ENCODE measurements at regions not wholly inside any gene's neighbourhood (a gene's known extent, or its start where the extent isn't known, plus 50 kb on each side); places are given as distances from the start of the nearest gene placed in this dataset.

DNA sequence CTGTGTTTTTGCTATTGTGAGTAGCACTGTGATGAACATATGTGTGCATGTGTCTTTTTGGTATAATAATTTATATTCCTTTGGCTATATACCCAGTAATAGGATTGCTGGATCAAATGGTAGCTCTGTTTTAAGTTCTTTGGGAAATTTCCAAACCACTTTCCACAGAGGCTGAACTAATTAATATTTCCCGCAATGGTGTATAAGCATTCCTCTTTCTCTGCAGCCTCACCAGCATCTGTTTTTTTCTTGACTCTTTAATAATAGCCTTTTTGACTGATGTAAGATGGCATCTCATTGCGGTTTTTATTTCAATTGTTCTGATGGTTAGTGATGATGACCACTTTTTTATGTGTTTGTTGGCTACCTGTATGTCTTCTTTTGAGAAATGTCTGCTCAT, 247.7 kb upstream of the NDST3 start:
- no peaks in the 10 kb centered on the region for H3K9me3 ChIP-seq
- no peaks in the 10 kb centered on the region for H3K4me1 ChIP-seq
- no peak for TF ChIP-seq SMC3 (IDR thresholded peaks at IDR 0.05)
- TF ChIP-seq FOSL2 (IDR thresholded peaks at IDR 0.05), result no peak
- TF ChIP-seq FOSL2 (CRISPR knock-in tag; IDR thresholded peaks at IDR 0.05), result no peak
- TF ChIP-seq RARB (CRISPR knock-in tag; IDR thresholded peaks at IDR 0.05), result no peak
- TF ChIP-seq PHF8 (IDR thresholded peaks at IDR 0.05; ENCODE audit: borderline replicate concordance, low read depth), result no peak
- no peak for TF ChIP-seq EHMT2 (IDR thresholded peaks at IDR 0.05; ENCODE audit: low read depth)
- TF ChIP-seq NR3C1 (IDR thresholded peaks at IDR 0.05), result no peak
- TF ChIP-seq ZC3H11A (IDR thresholded peaks at IDR 0.05), result no peak
- TF ChIP-seq, protein P1, sequence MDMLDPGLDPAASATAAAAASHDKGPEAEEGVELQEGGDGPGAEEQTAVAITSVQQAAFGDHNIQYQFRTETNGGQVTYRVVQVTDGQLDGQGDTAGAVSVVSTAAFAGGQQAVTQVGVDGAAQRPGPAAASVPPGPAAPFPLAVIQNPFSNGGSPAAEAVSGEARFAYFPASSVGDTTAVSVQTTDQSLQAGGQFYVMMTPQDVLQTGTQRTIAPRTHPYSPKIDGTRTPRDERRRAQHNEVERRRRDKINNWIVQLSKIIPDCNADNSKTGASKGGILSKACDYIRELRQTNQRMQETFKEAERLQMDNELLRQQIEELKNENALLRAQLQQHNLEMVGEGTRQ (IDR thresholded peaks at IDR 0.05), result no peak
- no peak for TF ChIP-seq POLR2A (IDR thresholded peaks at IDR 0.05; ENCODE audit: low read length)
- no peak for TF ChIP-seq GATA3 (IDR thresholded peaks at IDR 0.05; ENCODE audit: borderline replicate concordance)
- no peak for TF ChIP-seq HEYL (CRISPR knock-in tag; IDR thresholded peaks at IDR 0.05)
- TF ChIP-seq CEBPB (IDR thresholded peaks at IDR 0.05), result no peak
- TF ChIP-seq FOXS1 (CRISPR knock-in tag; IDR thresholded peaks at IDR 0.05), result no peak
- no peak for TF ChIP-seq NFE2L2 (conservative IDR thresholded peaks at IDR 0.05; ENCODE audit: low read length)
- TF ChIP-seq CBX2 (IDR thresholded peaks at IDR 0.05; ENCODE audit: borderline replicate concordance, low read depth), result no peak
- TF ChIP-seq RAD21 (conservative IDR thresholded peaks at IDR 0.05 in 1 of 2, IDR thresholded peaks at IDR 0.05 in 1 of 2), result no peak
- TF ChIP-seq HOXB13 (CRISPR knock-in tag; IDR thresholded peaks at IDR 0.05; ENCODE audit: low read depth), result no peak
- TF ChIP-seq RCOR1 (IDR thresholded peaks at IDR 0.05; ENCODE audit: low read depth, low read length), result no peak
- no peak for TF ChIP-seq ZFP36 (IDR thresholded peaks at IDR 0.05; ENCODE audit: borderline replicate concordance, partially characterized antibody)
- no peak overlapping the region for H3K4me3 ChIP-seq
- H3K27ac ChIP-seq, result no peak overlapping the region
- no peak for FAIRE-seq
- no peak overlapping the region for H3K4me2 ChIP-seq
- no peak for ATAC-seq
- no peak for DNase-seq (ENCODE audit: low read depth in 1 of 2, low spot score in 1 of 2)
- ChIA-PET POLR2A (no interaction called here), CTCF (no interaction called here)
- whole genome bisulfite sequencing (ENCODE audit: missing lambda C conversion rate), result 48% methylated on average over 2 of the region's 2 CpGs

DNA sequence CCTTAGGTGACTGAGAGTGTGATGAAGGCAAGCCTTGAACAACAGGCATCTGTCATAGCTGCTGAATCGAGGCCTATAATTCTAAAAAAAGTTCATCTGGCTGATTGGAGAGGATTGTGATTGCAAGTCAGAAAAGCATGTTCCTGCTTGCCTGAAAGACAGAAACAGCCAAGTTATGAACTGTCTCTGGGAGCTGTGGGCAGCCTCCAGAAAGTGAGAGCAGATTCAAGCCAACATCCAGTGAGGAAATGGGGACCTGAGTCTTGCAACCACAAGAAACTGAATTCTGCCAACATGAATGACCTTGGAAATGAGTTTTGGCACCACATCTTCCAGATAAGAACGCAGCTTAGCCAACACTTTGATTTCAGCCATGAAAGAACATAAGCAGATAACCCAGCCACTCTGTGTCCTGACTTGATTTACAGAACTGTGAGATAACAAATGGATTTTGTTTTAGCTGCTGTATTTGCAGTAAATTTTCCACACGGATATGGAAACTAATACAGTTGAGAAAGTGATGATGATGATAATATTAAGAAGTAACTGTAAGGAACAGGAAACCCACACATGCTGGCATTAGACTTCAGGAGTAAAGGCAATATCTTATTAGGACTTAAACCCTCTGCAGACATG, 240.3 kb upstream of the NDST3 start:
- no peak for TF ChIP-seq RNF2 (IDR thresholded peaks at IDR 0.05; ENCODE audit: borderline replicate concordance, low read depth)
- TF ChIP-seq, protein P2, sequence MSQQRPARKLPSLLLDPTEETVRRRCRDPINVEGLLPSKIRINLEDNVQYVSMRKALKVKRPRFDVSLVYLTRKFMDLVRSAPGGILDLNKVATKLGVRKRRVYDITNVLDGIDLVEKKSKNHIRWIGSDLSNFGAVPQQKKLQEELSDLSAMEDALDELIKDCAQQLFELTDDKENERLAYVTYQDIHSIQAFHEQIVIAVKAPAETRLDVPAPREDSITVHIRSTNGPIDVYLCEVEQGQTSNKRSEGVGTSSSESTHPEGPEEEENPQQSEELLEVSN (IDR thresholded peaks at IDR 0.05; ENCODE audit: borderline replicate concordance, low read depth), result no peak
- no peak for TF ChIP-seq ELK1 (IDR thresholded peaks at IDR 0.05; ENCODE audit: low read depth, low read length)
- TF ChIP-seq, protein P3, sequence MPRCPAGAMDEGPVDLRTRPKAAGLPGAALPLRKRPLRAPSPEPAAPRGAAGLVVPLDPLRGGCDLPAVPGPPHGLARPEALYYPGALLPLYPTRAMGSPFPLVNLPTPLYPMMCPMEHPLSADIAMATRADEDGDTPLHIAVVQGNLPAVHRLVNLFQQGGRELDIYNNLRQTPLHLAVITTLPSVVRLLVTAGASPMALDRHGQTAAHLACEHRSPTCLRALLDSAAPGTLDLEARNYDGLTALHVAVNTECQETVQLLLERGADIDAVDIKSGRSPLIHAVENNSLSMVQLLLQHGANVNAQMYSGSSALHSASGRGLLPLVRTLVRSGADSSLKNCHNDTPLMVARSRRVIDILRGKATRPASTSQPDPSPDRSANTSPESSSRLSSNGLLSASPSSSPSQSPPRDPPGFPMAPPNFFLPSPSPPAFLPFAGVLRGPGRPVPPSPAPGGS (IDR thresholded peaks at IDR 0.05), result no peak
- TF ChIP-seq, protein P4, sequence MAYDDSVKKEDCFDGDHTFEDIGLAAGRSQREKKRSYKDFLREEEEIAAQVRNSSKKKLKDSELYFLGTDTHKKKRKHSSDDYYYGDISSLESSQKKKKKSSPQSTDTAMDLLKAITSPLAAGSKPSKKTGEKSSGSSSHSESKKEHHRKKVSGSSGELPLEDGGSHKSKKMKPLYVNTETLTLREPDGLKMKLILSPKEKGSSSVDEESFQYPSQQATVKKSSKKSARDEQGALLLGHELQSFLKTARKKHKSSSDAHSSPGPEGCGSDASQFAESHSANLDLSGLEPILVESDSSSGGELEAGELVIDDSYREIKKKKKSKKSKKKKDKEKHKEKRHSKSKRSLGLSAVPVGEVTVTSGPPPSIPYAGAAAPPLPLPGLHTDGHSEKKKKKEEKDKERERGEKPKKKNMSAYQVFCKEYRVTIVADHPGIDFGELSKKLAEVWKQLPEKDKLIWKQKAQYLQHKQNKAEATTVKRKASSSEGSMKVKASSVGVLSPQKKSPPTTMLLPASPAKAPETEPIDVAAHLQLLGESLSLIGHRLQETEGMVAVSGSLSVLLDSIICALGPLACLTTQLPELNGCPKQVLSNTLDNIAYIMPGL (CRISPR knock-in tag; IDR thresholded peaks at IDR 0.05; ENCODE audit: borderline replicate concordance), result no peak
- TF ChIP-seq JUNB (IDR thresholded peaks at IDR 0.05), result no peak
- no peak for TF ChIP-seq TFCP2L1 (CRISPR knock-in tag; IDR thresholded peaks at IDR 0.05)
- TF ChIP-seq MAZ (IDR thresholded peaks at IDR 0.05; ENCODE audit: borderline replicate concordance, low read depth, low read length), result no peak
- no peak for TF ChIP-seq HES2 (IDR thresholded peaks at IDR 0.05)
- TF ChIP-seq CBX2 (IDR thresholded peaks at IDR 0.05; ENCODE audit: borderline replicate concordance, low read depth), result no peak
- TF ChIP-seq, protein P5, sequence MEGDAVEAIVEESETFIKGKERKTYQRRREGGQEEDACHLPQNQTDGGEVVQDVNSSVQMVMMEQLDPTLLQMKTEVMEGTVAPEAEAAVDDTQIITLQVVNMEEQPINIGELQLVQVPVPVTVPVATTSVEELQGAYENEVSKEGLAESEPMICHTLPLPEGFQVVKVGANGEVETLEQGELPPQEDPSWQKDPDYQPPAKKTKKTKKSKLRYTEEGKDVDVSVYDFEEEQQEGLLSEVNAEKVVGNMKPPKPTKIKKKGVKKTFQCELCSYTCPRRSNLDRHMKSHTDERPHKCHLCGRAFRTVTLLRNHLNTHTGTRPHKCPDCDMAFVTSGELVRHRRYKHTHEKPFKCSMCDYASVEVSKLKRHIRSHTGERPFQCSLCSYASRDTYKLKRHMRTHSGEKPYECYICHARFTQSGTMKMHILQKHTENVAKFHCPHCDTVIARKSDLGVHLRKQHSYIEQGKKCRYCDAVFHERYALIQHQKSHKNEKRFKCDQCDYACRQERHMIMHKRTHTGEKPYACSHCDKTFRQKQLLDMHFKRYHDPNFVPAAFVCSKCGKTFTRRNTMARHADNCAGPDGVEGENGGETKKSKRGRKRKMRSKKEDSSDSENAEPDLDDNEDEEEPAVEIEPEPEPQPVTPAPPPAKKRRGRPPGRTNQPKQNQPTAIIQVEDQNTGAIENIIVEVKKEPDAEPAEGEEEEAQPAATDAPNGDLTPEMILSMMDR (IDR thresholded peaks at IDR 0.05), result no peak
- no peak for TF ChIP-seq MAFK (IDR thresholded peaks at IDR 0.05; ENCODE audit: partially characterized antibody)
- TF ChIP-seq ZFP36 (IDR thresholded peaks at IDR 0.05; ENCODE audit: borderline replicate concordance, partially characterized antibody), result no peak
- no peak for TF ChIP-seq ZNF302 (CRISPR knock-in tag; IDR thresholded peaks at IDR 0.05)
- 10% methylated on average over 3 of the region's 3 CpGs for WGBS (ENCODE audit: missing lambda C conversion rate)
- POLR2A ChIA-PET, result no interaction called here
- H3K4me3 ChIP-seq, result no peak overlapping the region
- ATAC-seq (no peak), DNase-seq (ENCODE audit: low read depth in 1 of 2, low spot score in 1 of 2) (no peak), FAIRE-seq (no peak)
- H3K4me1 ChIP-seq, result no peaks in the 10 kb centered on the region
- CTCF ChIA-PET, result no interaction called here
- no peak overlapping the region for H3K27ac ChIP-seq
- H3K4me2 ChIP-seq, result no peak overlapping the region
- no peaks in the 10 kb centered on the region for H3K9me3 ChIP-seq

All from A549 (cell line).